ENCODE measurements at regions not wholly inside any gene's neighbourhood (a gene's known extent, or its start where the extent isn't known, plus 50 kb on each side); places are given as distances from the start of the nearest gene placed in this dataset.

- no peak overlapping the region for H3K4me3 ChIP-seq (ENCODE audit: low read length)
- no peak overlapping the region for H3K4me2 ChIP-seq (ENCODE audit: low read length)
- no peaks in the 10 kb centered on the region for H3K9me3 ChIP-seq (ENCODE audit: low read length)
- H3K36me3 ChIP-seq (ENCODE audit: insufficient read depth, low read length), result no peaks in the 10 kb centered on the region
- no peak overlapping the region for H2AFZ ChIP-seq (ENCODE audit: low read depth, low read length)
- no peaks in the 10 kb centered on the region for H3K9me2 ChIP-seq (ENCODE audit: insufficient read depth, low read length)
- H3K79me2 ChIP-seq (replicated peaks; ENCODE audit: insufficient read depth, low read length), result no peaks in the 10 kb centered on the region
- no peak overlapping the region for H3K27ac ChIP-seq (ENCODE audit: low read length)
- no peak for TF ChIP-seq SMC3 (conservative IDR thresholded peaks at IDR 0.05; ENCODE audit: poor library complexity)
- no peak for TF ChIP-seq EZH2 (IDR thresholded peaks at IDR 0.05; ENCODE audit: borderline replicate concordance, insufficient read depth, low read length, poor library complexity, severe bottlenecking)
- no peak for TF ChIP-seq RAD21 (conservative IDR thresholded peaks at IDR 0.05)
- TF ChIP-seq EP300 (conservative IDR thresholded peaks at IDR 0.05; ENCODE audit: poor library complexity, severe bottlenecking), result no peak
- no peak for TF ChIP-seq MXI1 (conservative IDR thresholded peaks at IDR 0.05; ENCODE audit: poor library complexity, severe bottlenecking)
- no peak for TF ChIP-seq CTCF (IDR thresholded peaks at IDR 0.05; ENCODE audit: poor library complexity, severe bottlenecking)
- no peak for TF ChIP-seq REST (IDR thresholded peaks at IDR 0.05; ENCODE audit: borderline replicate concordance)
- no peaks in the 10 kb centered on the region for H4K20me1 ChIP-seq (ENCODE audit: insufficient read depth)
- H3K9ac ChIP-seq (ENCODE audit: low read length), result no peak overlapping the region
- no peaks in the 10 kb centered on the region for H3K27me3 ChIP-seq (ENCODE audit: insufficient read depth, low read depth, low read length)
- no peaks in the 10 kb centered on the region for H3F3A ChIP-seq (ENCODE audit: insufficient read depth, low read length, poor library complexity, severe bottlenecking)
Observed at GRCh38 chr12:61655241-61655640, 605.0 kb upstream of the USP15 start.

- Histone ChIP-seq H3K9me3 (ENCODE audit: low read length) (no peaks in the 10 kb centered on the region), H3F3A (ENCODE audit: insufficient read depth, low read length, poor library complexity, severe bottlenecking) (no peaks in the 10 kb centered on the region), H3K9ac (ENCODE audit: low read length) (no peak overlapping the region), H3K36me3 (ENCODE audit: insufficient read depth, low read length) (no peaks in the 10 kb centered on the region), H3K4me2 (ENCODE audit: low read length) (no peak overlapping the region), H3K79me2 (replicated peaks; ENCODE audit: insufficient read depth, low read length) (no peaks in the 10 kb centered on the region), H3K27me3 (ENCODE audit: insufficient read depth, low read depth, low read length) (no peaks in the 10 kb centered on the region), H4K20me1 (ENCODE audit: insufficient read depth) (no peaks in the 10 kb centered on the region), H3K4me3 (ENCODE audit: low read length) (no peak overlapping the region), H2AFZ (ENCODE audit: low read depth, low read length) (no peak overlapping the region), H3K9me2 (ENCODE audit: insufficient read depth, low read length) (no peaks in the 10 kb centered on the region), H3K27ac (ENCODE audit: low read length) (no peak overlapping the region)
- TF ChIP-seq EZH2 (IDR thresholded peaks at IDR 0.05; ENCODE audit: borderline replicate concordance, insufficient read depth, low read length, poor library complexity, severe bottlenecking) (no peak), EP300 (conservative IDR thresholded peaks at IDR 0.05; ENCODE audit: poor library complexity, severe bottlenecking) (no peak), TAF1 (IDR thresholded peaks at IDR 0.05; ENCODE audit: low read depth) (no peak)
Observed at GRCh38 chr12:61667676-61668075, 592.5 kb upstream of the USP15 start.

GRCh38 chr12:61676520-61676919, 583.7 kb upstream of the USP15 start:
- Histone ChIP-seq H3K36me3 (ENCODE audit: insufficient read depth, low read length) (no peaks in the 10 kb centered on the region), H3K4me3 (ENCODE audit: low read length) (no peak overlapping the region), H3K79me2 (replicated peaks; ENCODE audit: insufficient read depth, low read length) (no peaks in the 10 kb centered on the region), H3F3A (ENCODE audit: insufficient read depth, low read length, poor library complexity, severe bottlenecking) (no peaks in the 10 kb centered on the region), H3K9me3 (ENCODE audit: low read length) (no peaks in the 10 kb centered on the region), H3K9ac (ENCODE audit: low read length) (no peak overlapping the region), H3K9me2 (ENCODE audit: insufficient read depth, low read length) (no peaks in the 10 kb centered on the region), H2AFZ (ENCODE audit: low read depth, low read length) (no peak overlapping the region), H4K20me1 (ENCODE audit: insufficient read depth) (no peaks in the 10 kb centered on the region), H3K27me3 (ENCODE audit: insufficient read depth, low read depth, low read length) (no peaks in the 10 kb centered on the region), H3K27ac (ENCODE audit: low read length) (no peak overlapping the region), H3K4me2 (ENCODE audit: low read length) (no peak overlapping the region)
- TF ChIP-seq EP300 (conservative IDR thresholded peaks at IDR 0.05; ENCODE audit: poor library complexity, severe bottlenecking), result no peak

Data from neural cell (in vitro differentiated cells).